ENCODE measurements at regions not wholly inside any gene's neighbourhood (a gene's known extent, or its start where the extent isn't known, plus 50 kb on each side); places are given as distances from the start of the nearest gene placed in this dataset.

DNA sequence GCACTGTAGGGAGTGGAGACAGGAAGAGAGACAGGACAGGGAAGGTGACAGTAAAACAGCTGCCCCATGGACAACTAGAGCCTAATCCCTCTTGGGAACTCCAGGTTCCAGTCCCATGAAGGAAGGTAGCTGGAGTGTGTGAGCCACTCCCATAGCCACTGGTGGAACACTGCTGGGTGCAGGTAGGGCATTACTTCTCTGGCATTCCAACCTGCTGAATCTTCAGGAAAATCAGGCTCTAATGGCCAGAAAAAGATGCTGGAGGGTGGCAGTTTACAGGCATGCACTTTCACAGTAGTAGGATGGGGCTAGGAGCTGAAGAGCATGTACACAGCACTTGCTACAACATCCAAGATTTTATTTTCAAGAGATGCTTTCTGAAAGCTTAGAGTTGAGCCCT lies 259.4 kb downstream of the AUH start:
- CTCF ChIA-PET = no interaction called here
- intact Hi-C loops (cut with micrococcal nuclease; ENCODE audit: unreplicated experiment) = no loop called here

DNA sequence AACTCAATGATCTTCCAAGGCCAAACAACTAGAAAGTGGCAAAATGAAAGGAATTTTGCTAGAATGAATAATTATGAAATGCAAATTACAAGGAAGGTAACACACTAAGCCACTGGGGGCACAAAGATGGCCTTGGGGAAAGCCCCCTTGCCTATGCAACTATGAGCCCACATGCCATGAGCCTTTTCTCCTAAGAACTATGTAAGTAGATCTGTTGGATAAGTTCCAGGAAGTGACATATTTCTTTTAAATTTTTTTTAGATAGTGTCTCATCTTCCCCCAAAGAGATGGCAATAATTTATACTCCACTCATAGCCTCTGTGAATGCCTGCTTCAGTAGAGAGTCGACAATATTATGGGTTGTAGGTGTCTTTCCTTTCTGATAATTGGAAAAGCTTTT lies 257.8 kb downstream of the AUH start:
- no peak overlapping the region for H3K4me3 ChIP-seq (ENCODE audit: low read depth, low read length, poor library complexity, severe bottlenecking)
- no peaks in the 10 kb centered on the region for H3K9me3 ChIP-seq (ENCODE audit: low read depth, low read length, poor library complexity, severe bottlenecking)
- ChIA-PET CTCF (no interaction called here), POLR2A (ENCODE audit: low non-redundant PET) (no interaction called here)
- H3K27me3 ChIP-seq (replicated peaks; ENCODE audit: insufficient read depth, low read depth, low read length, poor library complexity) = no peaks in the 10 kb centered on the region
- H3K27ac ChIP-seq (ENCODE audit: low read depth, low read length, poor library complexity, severe bottlenecking) = no peak overlapping the region
- H3K4me1 ChIP-seq (ENCODE audit: insufficient read depth, low read length, poor library complexity, severe bottlenecking) = peaks cover 7% of the 10 kb centered on the region
- H3K36me3 ChIP-seq (ENCODE audit: insufficient read depth, low read length, poor library complexity, severe bottlenecking) = no peaks in the 10 kb centered on the region
- TF ChIP-seq EZH2 (IDR thresholded peaks at IDR 0.05; ENCODE audit: borderline replicate concordance, low read depth, low read length, poor library complexity, severe bottlenecking) = no peak
- TF ChIP-seq, protein P1, sequence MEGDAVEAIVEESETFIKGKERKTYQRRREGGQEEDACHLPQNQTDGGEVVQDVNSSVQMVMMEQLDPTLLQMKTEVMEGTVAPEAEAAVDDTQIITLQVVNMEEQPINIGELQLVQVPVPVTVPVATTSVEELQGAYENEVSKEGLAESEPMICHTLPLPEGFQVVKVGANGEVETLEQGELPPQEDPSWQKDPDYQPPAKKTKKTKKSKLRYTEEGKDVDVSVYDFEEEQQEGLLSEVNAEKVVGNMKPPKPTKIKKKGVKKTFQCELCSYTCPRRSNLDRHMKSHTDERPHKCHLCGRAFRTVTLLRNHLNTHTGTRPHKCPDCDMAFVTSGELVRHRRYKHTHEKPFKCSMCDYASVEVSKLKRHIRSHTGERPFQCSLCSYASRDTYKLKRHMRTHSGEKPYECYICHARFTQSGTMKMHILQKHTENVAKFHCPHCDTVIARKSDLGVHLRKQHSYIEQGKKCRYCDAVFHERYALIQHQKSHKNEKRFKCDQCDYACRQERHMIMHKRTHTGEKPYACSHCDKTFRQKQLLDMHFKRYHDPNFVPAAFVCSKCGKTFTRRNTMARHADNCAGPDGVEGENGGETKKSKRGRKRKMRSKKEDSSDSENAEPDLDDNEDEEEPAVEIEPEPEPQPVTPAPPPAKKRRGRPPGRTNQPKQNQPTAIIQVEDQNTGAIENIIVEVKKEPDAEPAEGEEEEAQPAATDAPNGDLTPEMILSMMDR (conservative IDR thresholded peaks at IDR 0.05; ENCODE audit: low read depth, low read length) = no peak
- DNase-seq (ENCODE audit: low spot score) = no peak
- no TSS peak for BruUV-seq (replicated peaks)
- intact Hi-C loops (cut with micrococcal nuclease; ENCODE audit: unreplicated experiment) = no loop called here

More for the DNA sequence above, 259.4 kb downstream of the AUH start:
- H3K4me3 ChIP-seq (ENCODE audit: low read depth, low read length, poor library complexity, severe bottlenecking) = no peak overlapping the region
- TF ChIP-seq, protein P1 (conservative IDR thresholded peaks at IDR 0.05; ENCODE audit: low read depth, low read length) = no peak
- no peak overlapping the region for H3K27ac ChIP-seq (ENCODE audit: low read depth, low read length, poor library complexity, severe bottlenecking)
- no peak for DNase-seq (ENCODE audit: low spot score)
- no peaks in the 10 kb centered on the region for H3K27me3 ChIP-seq (replicated peaks; ENCODE audit: insufficient read depth, low read depth, low read length, poor library complexity)
- H3K4me1 ChIP-seq (ENCODE audit: insufficient read depth, low read length, poor library complexity, severe bottlenecking) = peaks cover 7% of the 10 kb centered on the region
- POLR2A ChIA-PET (ENCODE audit: low non-redundant PET) = no interaction called here
- no TSS peak for BruUV-seq (replicated peaks)
- H3K9me3 ChIP-seq (ENCODE audit: low read depth, low read length, poor library complexity, severe bottlenecking) = no peaks in the 10 kb centered on the region
- H3K36me3 ChIP-seq (ENCODE audit: insufficient read depth, low read length, poor library complexity, severe bottlenecking) = no peaks in the 10 kb centered on the region

DNA sequence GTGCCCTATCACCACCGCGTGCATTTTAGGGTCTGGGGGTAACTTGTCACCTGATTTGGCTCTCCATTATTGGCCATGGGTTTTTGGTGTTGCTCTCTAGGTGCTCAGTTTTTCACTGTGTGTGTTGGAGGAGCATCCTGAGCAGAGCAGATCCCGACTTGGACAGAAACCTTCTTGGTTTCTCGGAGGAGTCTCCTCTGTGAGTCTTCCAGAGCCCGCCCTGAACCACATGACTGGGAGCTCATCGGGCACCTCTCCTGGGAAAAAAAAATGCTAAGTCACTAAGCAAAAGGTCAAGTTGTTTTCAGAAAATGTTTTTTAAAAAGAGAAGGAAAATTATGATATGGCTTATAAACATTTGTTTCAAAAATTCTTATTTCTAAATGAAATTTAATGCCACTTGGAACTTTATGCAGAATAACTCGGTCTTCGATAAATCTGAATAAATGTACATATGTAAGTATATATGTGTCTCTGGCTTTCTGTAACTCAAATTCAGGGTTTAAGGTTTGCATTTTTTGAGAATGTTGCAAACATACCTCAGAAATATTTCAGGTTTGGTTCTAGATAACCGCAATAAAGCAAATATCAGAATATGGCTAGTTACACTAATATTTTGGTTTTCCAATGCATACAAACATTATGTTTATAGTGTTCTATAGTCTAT lies 255.2 kb downstream of the AUH start:
- Histone ChIP-seq H3K27ac (ENCODE audit: low read depth, low read length, poor library complexity, severe bottlenecking) (no peak overlapping the region), H3K4me3 (ENCODE audit: low read depth, low read length, poor library complexity, severe bottlenecking) (no peak overlapping the region), H3K27me3 (replicated peaks; ENCODE audit: insufficient read depth, low read depth, low read length, poor library complexity) (no peaks in the 10 kb centered on the region), H3K4me1 (ENCODE audit: insufficient read depth, low read length, poor library complexity, severe bottlenecking) (no peaks in the 10 kb centered on the region), H3K9me3 (ENCODE audit: low read depth, low read length, poor library complexity, severe bottlenecking) (peaks cover 7% of the 10 kb centered on the region), H3K36me3 (ENCODE audit: insufficient read depth, low read length, poor library complexity, severe bottlenecking) (no peaks in the 10 kb centered on the region)
- POLR2A ChIA-PET (ENCODE audit: low non-redundant PET) = no interaction called here
- no TSS peak for BruUV-seq (replicated peaks)
- no peak for DNase-seq (ENCODE audit: low spot score)
- TF ChIP-seq EZH2 (IDR thresholded peaks at IDR 0.05; ENCODE audit: borderline replicate concordance, low read depth, low read length, poor library complexity, severe bottlenecking) = no peak
- TF ChIP-seq, protein P1 (conservative IDR thresholded peaks at IDR 0.05; ENCODE audit: low read depth, low read length) = no peak
- intact Hi-C loops (cut with micrococcal nuclease; ENCODE audit: unreplicated experiment) = no loop called here
- CTCF ChIA-PET = no interaction called here
